GM19023 (cell line): ENCODE measurements at regions not wholly inside any gene's neighbourhood (a gene's known extent, or its start where the extent isn't known, plus 50 kb on each side); places are given as distances from the start of the nearest gene placed in this dataset.

Experiments
- ATAC-seq: cut with Tn5 transposase; IDR thresholded peaks from one replicate; pipeline ENCODE4 v1.9.1; 2021; ENCODE audit warnings: mild to moderate bottlenecking, moderate library complexity; ENCODE audit not compliant: unreplicated experiment

DNA sequence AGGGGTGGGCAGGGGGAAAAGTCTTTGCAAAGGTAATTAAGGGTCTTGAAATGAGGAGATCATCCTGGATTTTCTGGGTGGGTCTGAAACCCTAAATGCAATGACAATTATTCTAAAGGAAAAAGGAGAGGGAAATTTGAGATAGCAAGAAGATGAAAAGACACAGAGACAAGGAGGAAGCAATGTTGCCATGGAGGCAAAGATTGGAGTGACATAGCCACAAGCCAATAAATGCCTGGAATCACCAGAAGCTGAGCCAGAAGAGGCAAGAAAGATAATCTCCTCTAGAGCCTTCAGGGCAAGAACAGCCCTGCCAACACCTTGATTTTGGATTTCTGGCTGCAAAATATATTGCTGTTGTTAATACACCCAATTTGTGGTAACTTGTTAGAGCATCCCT lies 1246.3 kb upstream of the PIK3C3 start:
- no peak for ATAC-seq

DNA sequence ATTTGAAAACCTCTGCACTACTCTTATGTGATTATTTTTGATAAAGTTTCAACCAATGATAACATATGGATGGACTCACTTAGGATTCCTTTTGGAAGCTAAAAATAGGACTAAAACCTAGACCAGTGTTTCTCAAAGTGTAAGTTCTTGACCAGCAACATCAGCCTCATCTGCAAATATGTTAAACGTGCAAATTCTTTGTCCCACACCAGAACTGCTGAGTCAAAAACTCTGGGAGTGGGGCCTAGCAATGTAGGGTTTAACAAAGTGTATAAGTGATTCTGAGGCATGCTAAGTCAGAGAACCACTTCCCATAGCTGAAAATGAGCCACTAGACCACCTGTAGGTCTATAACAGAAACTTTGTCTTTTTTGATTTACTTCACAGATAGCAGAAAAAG lies 1247.2 kb upstream of the PIK3C3 start:
- no peak for ATAC-seq

DNA sequence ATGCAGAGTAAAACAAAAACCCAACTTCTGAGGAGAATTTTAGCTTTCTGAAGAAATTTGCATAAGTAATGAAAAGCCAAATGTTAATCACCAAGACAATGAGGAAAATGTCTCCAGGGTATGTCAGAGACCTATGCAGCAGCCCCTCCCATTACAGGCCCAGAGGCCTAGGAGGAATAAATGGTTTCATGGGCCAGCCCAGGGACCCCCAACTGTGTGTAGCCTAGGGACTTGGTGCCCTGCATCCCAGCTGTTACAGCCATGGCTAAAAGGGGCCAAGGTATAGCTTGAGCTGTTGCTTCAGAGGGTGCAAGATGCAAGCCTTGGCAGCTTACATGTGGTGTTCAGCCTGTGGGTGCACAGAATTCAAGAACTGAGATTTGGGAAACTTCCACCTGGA lies 1256.9 kb upstream of the PIK3C3 start:
- no peak for ATAC-seq

DNA sequence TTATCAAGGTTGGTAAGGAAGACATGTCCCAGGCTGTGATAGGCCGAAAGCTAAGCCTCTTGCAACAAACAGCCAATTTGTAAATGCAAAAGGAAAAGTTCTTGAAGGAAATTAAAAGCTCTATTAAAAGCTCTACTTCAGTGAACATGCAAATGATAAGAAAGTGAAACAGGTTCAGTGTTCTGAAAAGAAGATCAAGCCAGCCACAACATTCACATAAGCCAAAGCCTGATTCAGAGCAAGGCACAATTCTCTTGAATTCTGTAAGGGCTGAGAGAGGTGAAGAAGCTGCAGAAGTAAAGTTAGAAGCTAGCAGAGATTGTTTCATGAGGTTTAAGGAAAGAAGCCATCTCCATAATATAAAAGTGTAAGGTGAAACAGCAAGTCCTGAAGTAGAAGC lies 1259.5 kb upstream of the PIK3C3 start:
- no peak for ATAC-seq

DNA sequence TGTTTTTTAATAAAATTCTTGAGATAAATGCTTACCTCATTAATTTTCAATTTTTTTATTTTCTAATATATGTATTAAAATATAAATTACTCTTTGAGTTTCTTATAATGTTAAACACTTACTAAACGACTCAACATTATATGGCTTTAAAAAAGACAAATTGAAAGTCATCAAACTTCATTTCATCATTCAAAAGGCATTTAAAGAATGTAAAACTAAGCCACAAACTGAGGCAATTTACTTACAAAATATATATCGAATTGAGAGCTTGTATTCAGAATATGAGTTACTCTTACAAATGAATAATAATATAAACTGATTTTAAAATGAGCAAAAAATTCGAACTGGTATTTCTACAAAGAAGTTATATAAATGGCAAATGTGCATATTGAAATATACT lies 1262.2 kb upstream of the PIK3C3 start:
- ATAC-seq = no peak

DNA sequence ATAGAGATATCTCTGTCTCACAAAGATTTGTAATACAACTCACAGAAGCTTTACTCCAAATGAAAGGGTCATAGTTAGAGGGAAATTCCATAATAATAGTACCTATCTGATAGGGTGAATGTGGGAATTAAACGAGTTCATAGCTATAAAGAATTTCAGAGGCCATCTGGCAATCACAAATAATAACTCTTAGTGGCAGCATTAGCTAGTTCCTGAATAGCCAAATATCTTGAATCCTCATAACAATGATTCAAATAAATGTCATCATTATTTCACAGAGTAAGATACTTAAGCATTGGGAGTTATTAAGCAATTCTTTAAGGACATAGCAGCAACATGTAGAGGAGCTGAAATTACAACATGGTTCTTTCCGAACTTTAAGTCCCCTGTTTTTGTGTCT lies 1265.0 kb upstream of the PIK3C3 start:
- no peak for ATAC-seq

DNA sequence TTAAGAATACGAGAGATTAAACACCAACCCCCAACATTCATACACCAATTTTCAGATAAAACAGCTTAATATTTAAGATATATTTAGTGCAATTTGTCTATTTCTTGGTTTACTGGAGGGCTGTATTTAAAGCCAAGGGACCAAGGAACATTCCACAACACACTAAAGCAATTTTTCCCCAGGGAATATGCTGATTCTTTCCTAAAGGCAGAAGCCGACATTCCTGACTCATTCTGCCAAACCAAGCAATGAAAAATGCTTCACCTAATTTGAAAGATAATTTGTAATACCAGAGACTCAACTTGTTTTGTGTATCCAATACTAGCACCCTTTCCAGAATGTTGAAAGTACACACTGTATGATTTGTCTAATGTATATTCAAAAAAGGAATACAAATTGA lies 1267.6 kb upstream of the PIK3C3 start:
- ATAC-seq = no peak

DNA sequence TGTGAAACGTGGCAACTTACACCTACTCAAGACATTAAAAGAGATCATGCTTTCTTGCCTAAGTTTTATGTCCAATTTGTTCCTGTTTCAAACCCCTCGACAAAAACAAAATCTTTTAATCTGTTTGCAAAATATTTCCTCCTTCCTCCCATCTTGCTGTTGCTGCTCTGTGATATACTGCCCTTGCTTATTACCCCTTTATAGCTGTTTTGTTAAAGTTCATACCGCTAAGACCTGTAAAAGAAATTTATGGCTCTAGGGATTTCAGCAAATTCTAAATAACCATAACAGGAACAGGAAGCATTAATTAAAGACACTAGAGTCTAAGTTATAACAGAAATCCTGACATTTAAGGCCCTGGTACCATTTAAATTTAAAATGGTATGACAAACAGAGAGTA lies 1268.2 kb upstream of the PIK3C3 start:
- no peak for ATAC-seq

DNA sequence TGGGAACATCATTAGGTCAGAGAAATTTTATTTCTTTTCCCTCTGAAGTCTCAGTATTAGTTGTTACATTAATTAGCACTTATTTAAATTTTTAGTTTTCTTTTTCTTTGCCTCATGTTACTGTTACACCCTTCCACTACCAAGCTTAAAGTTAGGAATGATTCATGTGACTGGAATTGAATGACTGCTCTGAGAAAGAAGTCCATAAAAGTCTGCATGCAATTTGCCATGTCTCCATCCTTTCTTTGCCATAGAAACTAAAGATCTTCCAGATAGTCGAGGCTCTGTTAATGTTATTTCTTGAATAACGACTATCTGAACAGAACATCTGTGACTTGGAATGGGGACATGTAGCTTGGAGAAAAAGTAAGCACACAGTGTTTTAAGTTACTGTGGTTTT lies 1269.8 kb upstream of the PIK3C3 start:
- ATAC-seq = no peak

DNA sequence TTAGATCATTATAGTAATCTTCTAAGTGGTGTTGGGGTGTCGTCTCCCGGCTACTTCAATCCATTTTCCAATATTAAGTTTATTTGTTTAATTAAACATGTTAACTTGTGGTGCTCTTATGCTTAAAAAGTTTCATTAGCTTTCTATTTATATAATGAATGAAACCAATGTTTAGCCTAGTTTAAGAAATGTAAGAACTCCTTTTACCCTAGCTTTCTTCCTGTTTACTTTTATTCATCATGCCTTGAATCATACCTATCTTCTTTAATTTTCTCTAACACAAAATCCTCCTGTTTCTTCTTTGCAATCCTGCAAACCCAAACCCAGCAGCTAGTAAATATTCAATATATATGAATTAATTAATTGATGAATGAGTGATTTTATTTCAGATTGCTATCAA lies 1276.7 kb upstream of the PIK3C3 start:
- ATAC-seq = no peak

DNA sequence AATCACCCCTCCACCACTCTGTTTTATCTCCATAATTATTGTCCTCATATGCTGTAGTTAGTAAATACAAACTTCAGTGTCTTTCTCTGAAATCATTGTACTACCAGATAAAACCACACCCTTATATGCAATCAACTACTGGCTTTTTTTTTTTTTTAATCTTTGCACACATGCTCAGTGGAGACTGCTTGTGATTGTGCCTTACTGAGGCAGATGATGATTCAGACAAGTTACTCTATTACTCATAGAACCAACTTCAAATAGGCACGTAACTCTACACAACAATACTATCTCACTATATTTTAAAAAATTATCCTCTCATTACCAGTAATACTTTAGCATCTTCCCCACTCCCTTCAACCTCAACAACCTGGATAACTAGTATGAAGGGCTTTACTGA lies 1278.4 kb upstream of the PIK3C3 start:
- ATAC-seq = no peak

DNA sequence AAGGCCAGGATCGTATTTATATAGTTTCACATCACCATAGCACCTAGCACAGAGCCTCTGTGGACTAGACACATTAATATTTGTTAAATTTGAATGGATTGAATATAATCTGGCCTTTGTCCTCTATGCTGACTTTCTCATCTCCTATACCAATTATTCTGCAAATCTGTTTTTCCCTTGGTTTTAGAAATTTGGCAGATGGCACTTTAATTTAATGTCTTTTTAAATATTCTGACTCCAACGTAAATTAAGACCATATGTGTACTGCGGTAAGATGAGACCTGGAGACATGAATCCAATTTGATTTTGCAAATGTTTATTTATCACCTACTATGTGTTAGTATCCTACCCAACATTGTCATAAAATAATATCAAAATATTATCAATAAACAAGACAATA lies 1281.9 kb upstream of the PIK3C3 start:
- ATAC-seq = no peak

DNA sequence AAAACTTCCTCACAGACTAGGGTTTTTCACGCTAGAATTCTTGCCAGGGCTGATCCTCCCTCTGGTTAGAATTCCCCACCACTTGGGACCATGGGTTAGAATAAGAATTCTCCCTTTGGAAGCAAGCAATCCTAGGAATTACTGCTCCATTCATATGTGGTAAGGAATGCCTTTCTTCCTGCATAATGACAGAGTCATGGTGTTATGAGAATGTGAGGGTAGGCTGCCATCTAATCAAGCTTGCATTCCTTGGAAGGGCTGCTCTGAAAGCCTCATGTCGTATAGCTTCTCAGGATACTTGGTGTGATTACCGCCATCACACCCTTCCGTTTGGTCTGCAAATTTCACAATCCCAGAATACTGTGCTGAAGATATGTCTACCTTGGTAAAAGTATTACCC lies 1282.4 kb upstream of the PIK3C3 start:
- no peak for ATAC-seq

DNA sequence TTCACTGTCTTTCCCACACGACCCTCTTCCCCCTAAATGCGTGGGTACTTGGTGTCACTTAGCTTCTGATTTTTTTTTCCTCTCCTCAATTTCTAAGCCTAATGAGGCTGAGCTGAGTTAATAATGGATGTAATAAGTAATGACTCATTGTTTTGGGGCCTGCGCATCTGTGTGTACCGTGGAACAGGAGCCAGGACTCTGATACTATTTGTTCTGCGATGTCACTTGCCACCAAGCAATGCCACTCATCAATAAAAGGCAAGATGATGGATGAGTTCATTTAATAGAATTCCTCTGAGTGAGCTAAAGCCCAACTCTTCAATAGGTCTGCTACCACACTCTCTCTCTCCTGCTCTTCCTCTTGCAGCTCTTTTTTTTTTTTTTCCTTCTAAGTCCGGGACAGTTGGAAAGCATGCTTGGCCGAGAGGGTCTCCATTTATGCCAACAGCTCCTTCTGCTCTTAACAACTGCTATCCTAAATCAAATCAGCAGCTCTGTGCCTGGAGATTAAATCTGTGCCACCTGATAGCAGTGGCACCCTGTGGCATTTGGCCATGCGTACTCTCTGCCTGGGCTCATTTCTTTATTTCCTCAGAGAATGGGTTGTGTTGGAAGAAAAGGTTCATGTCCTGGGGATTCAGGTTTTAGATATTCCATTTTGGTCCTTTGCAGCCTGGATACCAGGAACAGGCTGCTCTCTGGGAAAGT lies 1284.2 kb upstream of the PIK3C3 start:
- no peak for ATAC-seq

DNA sequence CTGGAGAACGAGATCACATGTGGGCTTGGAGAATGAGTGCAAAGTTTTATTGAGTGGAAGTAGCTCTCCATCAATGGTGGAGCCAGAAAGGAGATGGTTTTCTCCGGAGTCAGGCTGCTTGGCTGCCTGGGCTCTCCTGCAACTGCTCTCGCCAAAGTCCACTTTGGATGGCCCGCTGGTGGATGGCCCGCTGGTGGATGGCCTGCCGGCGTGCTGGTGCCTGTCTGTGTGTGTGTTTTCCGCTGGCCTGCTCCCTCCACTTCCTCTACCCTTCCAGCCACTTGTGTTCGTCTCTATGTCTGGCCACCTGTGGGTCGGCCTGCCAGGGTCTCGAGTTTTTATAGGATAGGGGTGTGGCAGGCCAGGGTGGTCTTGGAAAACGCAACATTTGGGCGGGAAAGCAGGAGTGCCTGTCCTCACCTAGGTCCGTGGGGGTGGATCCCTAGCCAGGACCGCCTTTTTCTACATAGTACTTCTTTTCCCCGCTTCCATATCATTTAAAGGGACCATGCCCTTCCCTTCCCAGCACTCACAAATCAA lies 1292.1 kb upstream of the PIK3C3 start:
- no peak for ATAC-seq

DNA sequence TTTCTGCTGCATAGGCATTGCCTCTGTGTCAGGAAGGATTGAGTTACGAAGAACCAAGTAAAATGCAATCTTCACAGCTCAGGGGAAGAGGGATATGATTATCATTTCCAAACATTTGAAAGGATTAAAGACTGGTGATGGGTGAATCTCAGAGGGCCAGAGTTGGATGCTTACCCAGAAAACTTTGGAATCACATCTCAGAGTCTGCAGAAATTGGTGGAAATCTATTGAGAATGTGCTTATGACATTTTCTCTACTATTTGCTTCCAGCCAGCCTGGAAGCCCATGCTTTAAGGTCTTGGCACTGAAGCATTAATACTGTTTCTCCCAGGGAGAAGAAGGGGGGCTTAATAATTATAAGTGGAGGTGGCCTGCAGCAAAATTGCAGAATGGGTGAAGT lies 1301.4 kb upstream of the PIK3C3 start:
- no peak for ATAC-seq

DNA sequence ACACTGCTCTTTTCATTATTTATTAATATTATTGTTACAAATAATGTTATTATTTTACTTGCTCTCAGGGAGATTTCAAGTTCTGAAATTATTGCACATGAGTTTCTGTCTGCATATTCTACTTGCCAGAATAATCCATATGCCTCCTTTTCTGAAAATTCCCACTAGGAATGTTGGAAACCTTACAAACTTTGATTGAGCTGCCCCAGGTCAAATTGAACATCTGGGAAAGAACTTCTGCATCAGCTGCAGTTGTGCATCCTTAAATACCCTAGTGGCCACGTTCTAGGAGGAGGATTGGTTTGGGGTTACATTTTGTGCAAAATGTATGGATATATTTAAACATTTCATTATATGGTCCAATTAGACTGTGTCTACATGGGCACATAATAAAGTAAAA lies 1302.7 kb upstream of the PIK3C3 start:
- no peak for ATAC-seq

DNA sequence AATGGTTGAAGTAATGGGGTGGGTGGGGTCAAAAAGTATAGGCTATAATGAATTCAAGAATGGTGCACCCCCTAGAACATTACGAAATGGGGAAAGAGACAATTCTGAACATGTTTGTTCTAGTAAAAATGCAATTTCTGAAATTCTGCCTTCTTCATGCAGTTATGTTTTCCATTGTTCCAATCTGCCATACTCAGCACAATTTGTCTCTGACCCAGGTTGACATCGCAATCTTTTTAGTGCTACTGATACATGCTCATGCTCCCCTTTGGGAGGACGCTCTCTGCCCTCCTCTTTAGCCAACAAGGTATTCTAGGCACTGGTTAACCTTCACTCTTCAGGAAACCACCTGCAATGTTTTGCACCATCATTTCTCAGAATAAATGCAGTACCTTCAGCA lies 1303.9 kb upstream of the PIK3C3 start:
- no peak for ATAC-seq

DNA sequence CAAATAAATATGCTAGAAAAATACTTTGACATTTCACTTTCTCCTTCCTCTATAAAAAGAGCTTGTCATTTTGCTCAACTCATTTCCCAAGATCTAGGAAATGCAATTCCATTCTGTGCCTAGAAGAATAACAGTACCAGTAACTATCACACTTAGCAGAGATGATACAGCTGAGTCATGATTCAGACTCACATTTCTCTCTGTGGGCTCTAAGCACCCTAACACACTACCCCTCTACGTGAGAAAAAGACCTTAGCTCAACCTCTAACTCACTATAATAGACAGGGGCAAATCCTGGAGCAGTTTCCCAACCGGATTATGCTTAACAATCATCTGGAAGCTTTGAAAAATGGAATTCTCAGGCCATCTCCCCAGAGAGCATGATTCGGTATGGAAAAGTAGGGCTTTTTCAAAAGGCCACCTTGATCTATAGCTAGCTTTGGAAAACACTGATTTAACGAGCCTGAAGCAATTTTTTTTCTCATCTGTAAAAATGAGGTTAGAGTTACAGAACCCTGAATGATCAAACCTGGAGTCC lies 1312.3 kb upstream of the PIK3C3 start:
- no peak for ATAC-seq

DNA sequence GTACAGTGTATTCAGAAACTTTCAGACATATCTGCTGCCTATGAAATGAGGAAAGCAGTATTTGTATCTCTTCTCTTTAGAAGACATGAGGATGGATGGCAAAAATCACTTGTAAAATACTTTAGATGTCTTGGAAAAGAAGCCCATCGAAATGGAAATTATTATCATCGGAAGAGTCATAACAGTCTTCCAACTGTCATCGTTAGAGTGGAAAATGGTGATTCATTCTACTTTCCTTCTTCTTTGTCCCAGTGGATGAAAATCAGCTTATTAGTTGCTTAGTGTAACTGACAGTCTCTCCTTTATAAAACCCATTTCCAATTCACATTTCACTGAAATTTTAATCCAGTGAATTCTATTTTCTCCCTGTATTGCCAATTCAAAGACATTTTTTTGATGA lies 1323.7 kb upstream of the PIK3C3 start:
- ATAC-seq = no peak

DNA sequence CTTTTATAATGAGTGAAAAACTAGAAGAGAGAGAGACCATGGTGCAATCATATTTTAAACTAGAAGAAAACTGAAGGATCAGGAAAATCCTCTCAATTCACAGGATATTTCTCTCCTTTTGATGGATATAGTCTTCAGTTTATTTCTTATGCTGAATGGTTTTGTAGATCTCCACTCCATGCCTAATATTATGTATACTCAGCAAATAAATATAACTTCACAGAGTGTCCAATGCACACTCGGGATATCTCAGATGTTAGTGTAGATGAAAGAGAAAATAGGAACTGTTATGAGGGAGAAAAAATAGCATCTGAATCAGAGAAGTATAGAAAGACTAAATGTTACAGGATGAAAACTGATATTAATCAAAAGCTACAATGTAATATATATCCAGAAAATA lies 1324.5 kb upstream of the PIK3C3 start:
- ATAC-seq = no peak

DNA sequence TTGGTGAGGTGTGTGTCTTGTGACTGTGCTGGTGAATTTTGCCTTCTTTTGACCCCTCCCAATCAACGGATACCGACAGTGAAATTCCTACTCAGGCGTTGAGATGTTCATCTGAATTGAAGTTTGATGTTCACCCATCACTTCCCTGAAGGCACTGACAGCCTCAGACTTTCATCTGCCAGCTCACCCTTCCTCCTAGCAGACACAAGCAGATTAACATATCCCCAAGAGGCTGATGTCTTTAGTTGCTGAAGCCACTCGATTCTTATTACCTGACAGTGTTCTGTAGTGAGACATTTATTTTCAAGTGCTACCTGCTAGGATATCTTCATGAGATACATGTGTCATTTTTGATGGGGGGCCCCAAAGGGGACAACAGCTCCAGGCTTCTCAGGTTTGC lies 1330.1 kb upstream of the PIK3C3 start:
- ATAC-seq = no peak

DNA sequence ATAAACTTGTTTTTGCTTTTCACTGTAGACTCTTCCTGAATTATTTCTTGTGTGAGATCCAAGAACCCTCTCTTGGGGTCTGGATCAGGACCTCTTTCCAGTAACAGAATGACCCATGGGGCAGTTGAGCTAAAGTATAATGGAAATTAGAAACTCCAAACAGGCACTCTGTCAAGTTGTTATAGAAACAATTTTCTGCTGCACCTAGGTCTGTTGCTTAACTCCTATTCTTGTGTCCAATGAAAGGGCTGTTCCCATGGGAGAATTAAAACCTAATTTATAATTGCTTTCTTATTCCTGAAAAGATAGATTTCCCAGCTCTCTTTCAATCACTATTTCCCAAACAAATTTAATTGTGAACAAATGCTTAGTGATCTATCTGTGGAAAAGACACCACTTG lies 1341.3 kb upstream of the PIK3C3 start:
- ATAC-seq = no peak
